GM12892 (cell line): ENCODE measurements at regions not wholly inside any gene's neighbourhood (a gene's known extent, or its start where the extent isn't known, plus 50 kb on each side); places are given as distances from the start of the nearest gene placed in this dataset.

Experiments used
- POLR2A ChIP-seq: IDR thresholded peaks from 2 replicates; pipeline ENCODE4 v1.6.1; 2011; ENCODE audit warnings: low read depth, low read length, control low read depth
- POLR2AphosphoS5 ChIP-seq: IDR thresholded peaks from 2 replicates; pipeline ENCODE4 v1.6.1; 2011; ENCODE audit warnings: low read depth, low read length, control low read depth
- TAF1 ChIP-seq: IDR thresholded peaks from 2 replicates; pipeline ENCODE4 v1.6.1; 2011; ENCODE audit warnings: low read depth, mild to moderate bottlenecking, control low read depth, low read length, borderline replicate concordance

GRCh38 chr12:9388379-9388778 lies 180.2 kb upstream of the PZP start:
- TF ChIP-seq POLR2A (no peak), POLR2AphosphoS5 (no peak), TAF1 (no peak)
